ENCODE measurements at regions not wholly inside any gene's neighbourhood (a gene's known extent, or its start where the extent isn't known, plus 50 kb on each side); places are given as distances from the start of the nearest gene placed in this dataset.

DNA sequence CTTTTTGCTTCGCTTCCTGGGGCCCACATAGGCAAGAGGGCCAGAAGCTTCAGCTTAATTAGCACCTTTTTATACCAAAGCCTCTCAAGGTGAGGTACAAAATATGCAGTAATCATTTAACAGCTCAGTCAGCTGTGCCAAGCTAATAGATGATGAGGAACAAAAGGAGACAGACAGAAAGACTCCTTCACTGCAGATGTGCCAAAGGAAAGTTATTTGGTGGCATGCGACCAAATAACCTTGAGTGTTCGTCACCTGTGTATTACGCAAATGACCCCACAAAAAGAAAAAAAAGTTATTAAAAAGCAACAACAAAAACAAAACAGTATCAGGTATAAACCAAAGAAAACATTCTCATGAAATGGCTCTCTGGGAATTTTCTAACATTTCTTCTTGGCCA lies 325.8 kb upstream of the IGF1R start:
- Mint-ChIP-seq H3K4me3 (no peak overlapping the region), H3K36me3 (ENCODE audit: low read depth) (peaks cover 3% of the 10 kb centered on the region), H3K27ac (ENCODE audit: unreplicated experiment) (no peak overlapping the region), H3K27me3 (ENCODE audit: low read depth) (no peaks in the 10 kb centered on the region), H3K9me3 (peaks cover 9% of the 10 kb centered on the region), H3K4me1 (no peaks in the 10 kb centered on the region)
- TF ChIP-seq, protein P1, sequence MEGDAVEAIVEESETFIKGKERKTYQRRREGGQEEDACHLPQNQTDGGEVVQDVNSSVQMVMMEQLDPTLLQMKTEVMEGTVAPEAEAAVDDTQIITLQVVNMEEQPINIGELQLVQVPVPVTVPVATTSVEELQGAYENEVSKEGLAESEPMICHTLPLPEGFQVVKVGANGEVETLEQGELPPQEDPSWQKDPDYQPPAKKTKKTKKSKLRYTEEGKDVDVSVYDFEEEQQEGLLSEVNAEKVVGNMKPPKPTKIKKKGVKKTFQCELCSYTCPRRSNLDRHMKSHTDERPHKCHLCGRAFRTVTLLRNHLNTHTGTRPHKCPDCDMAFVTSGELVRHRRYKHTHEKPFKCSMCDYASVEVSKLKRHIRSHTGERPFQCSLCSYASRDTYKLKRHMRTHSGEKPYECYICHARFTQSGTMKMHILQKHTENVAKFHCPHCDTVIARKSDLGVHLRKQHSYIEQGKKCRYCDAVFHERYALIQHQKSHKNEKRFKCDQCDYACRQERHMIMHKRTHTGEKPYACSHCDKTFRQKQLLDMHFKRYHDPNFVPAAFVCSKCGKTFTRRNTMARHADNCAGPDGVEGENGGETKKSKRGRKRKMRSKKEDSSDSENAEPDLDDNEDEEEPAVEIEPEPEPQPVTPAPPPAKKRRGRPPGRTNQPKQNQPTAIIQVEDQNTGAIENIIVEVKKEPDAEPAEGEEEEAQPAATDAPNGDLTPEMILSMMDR (conservative IDR thresholded peaks at IDR 0.05), result no peak
- no peak for DNase-seq (ENCODE audit: low read depth, low spot score)

DNA sequence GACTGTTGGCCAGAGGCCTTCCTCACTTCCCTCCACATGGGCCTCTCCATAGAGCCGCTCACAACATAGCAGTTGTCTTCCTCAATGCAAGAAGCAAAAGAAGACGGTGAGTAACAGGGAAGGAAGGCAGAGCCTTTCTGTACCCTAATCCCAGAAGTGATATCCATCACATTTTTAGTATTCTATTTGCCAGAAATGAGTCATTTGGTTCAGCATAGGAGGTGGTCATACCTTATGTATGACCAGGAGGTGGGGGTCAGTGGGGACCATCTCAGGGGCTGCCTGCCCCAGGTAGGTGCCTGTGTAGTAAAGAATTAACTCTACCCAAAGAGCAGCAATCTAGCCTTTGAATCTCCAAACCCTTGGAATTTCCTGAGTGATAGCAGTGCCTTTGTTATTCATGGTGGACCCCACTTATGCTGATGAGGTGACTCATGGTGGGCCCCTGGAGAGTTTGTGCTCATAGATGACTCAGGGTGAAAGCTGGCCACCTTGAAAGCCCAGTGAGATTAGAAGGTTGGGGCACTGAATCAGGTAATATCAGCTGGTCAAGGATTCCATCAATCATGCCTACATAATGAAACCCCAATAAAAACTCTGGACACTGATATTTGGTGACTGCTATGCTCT lies 323.9 kb upstream of the IGF1R start:
- Mint-ChIP-seq H3K36me3 (ENCODE audit: low read depth) (no peaks in the 10 kb centered on the region), H3K9me3 (peaks cover 6% of the 10 kb centered on the region)
- DNase-seq (ENCODE audit: low read depth, low spot score), result no peak

DNA sequence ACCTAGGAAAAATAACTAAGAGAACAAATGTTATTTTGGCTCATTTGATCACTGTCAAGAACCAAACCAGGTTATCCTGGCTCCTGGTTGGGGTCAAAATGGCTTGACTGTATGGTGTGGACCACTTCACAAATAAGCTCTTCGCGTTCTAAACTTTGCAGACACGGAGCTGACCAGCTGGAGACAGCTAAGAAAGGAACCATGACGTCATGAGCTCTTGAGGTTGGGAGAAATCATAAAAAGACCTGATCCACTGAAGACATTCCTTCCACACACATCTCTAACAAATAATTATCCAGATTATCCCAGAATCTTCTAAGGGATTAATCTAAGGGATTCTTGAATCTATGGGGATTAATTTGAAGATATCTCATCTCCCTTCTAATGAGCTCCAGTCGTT lies 321.5 kb upstream of the IGF1R start:
- H3K4me3 Mint-ChIP-seq, result no peak overlapping the region
- H3K9me3 Mint-ChIP-seq, result peaks cover 6% of the 10 kb centered on the region
- no peaks in the 10 kb centered on the region for H3K36me3 Mint-ChIP-seq (ENCODE audit: low read depth)
- peaks cover 8% of the 10 kb centered on the region for H3K27me3 Mint-ChIP-seq (ENCODE audit: low read depth)
- TF ChIP-seq, protein P1 (conservative IDR thresholded peaks at IDR 0.05), result no peak
- no peaks in the 10 kb centered on the region for H3K4me1 Mint-ChIP-seq
- no peak overlapping the region for H3K27ac Mint-ChIP-seq (ENCODE audit: unreplicated experiment)
- DNase-seq (ENCODE audit: low read depth, low spot score), result no peak

More for the DNA sequence above, 323.9 kb upstream of the IGF1R start:
- H3K27ac Mint-ChIP-seq (ENCODE audit: unreplicated experiment), result no peak overlapping the region
- TF ChIP-seq, protein P1 (conservative IDR thresholded peaks at IDR 0.05), result no peak
- H3K4me1 Mint-ChIP-seq, result no peaks in the 10 kb centered on the region
- no peaks in the 10 kb centered on the region for H3K27me3 Mint-ChIP-seq (ENCODE audit: low read depth)
- no peak overlapping the region for H3K4me3 Mint-ChIP-seq

GRCh38 chr15:98330258-98330657 lies 318.1 kb upstream of the IGF1R start:
- H3K9me3 Mint-ChIP-seq, result peaks cover 4% of the 10 kb centered on the region
- H3K27me3 Mint-ChIP-seq (ENCODE audit: low read depth), result peaks cover 12% of the 10 kb centered on the region
- no peak overlapping the region for H3K27ac Mint-ChIP-seq (ENCODE audit: unreplicated experiment)
- DNase-seq (ENCODE audit: low read depth, low spot score), result no peak
- H3K36me3 Mint-ChIP-seq (ENCODE audit: low read depth), result no peaks in the 10 kb centered on the region
- H3K4me1 Mint-ChIP-seq, result peaks cover 4% of the 10 kb centered on the region
- H3K4me3 Mint-ChIP-seq, result no peak overlapping the region
- TF ChIP-seq, protein P1 (conservative IDR thresholded peaks at IDR 0.05), result no peak

GRCh38 chr15:98330692-98331435 lies 317.5 kb upstream of the IGF1R start:
- H3K9me3 Mint-ChIP-seq, result peaks cover 4% of the 10 kb centered on the region
- peaks cover 12% of the 10 kb centered on the region for H3K27me3 Mint-ChIP-seq (ENCODE audit: low read depth)
- no peak overlapping the region for H3K27ac Mint-ChIP-seq (ENCODE audit: unreplicated experiment)

More at GRCh38 chr15:98330692-98331435, 317.5 kb upstream of the IGF1R start:
- TF ChIP-seq, protein P1 (conservative IDR thresholded peaks at IDR 0.05), result no peak
- no peaks in the 10 kb centered on the region for H3K36me3 Mint-ChIP-seq (ENCODE audit: low read depth)
- no peak for DNase-seq (ENCODE audit: low read depth, low spot score)
- no peak overlapping the region for H3K4me3 Mint-ChIP-seq
- H3K4me1 Mint-ChIP-seq, result peaks cover 4% of the 10 kb centered on the region
